NB4 (cell line): ENCODE measurements at regions not wholly inside any gene's neighbourhood (a gene's known extent, or its start where the extent isn't known, plus 50 kb on each side); places are given as distances from the start of the nearest gene placed in this dataset.

Experiments
- MYC ChIP-seq: IDR thresholded peaks from 2 replicates; pipeline ENCODE4 v1.6.1; 2011; ENCODE audit warnings: low read depth, low read length
- TF ChIP-seq, protein P1 (sequence below): IDR thresholded peaks from one replicate; pipeline ENCODE4 v1.5.1; 2012; ENCODE audit warnings: low read depth, low read length

DNA sequence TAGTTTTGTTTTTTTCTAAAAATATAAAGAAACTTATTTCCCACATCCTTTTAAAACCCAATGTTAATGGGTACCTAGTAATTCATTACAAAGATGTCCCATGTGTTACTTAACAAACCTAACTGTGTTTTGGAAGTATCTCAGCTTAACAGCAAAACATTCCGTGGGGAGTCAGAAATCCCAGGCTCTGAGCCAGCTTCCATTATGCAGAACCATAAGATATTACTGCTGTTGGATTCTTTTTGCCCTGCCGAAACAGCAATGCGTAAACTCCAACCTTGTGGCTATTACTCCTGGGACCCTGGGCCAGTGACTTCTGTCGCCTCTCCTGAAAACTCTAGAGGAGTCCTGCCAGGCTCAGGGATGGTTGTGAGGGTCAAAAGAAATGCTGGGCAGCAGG is 174.1 kb downstream of the UXS1 start:
- TF ChIP-seq MYC: no peak
- TF ChIP-seq, protein P1, sequence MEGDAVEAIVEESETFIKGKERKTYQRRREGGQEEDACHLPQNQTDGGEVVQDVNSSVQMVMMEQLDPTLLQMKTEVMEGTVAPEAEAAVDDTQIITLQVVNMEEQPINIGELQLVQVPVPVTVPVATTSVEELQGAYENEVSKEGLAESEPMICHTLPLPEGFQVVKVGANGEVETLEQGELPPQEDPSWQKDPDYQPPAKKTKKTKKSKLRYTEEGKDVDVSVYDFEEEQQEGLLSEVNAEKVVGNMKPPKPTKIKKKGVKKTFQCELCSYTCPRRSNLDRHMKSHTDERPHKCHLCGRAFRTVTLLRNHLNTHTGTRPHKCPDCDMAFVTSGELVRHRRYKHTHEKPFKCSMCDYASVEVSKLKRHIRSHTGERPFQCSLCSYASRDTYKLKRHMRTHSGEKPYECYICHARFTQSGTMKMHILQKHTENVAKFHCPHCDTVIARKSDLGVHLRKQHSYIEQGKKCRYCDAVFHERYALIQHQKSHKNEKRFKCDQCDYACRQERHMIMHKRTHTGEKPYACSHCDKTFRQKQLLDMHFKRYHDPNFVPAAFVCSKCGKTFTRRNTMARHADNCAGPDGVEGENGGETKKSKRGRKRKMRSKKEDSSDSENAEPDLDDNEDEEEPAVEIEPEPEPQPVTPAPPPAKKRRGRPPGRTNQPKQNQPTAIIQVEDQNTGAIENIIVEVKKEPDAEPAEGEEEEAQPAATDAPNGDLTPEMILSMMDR: no peak
